Suprapubic skin (tissue), 4 donors: ENCODE measurements at regions not wholly inside any gene's neighbourhood (a gene's known extent, or its start where the extent isn't known, plus 50 kb on each side); places are given as distances from the start of the nearest gene placed in this dataset.

Source experiments
- DNase-seq, 2 donors: peaks; one replicate each; pipeline ENCODE4 v3.0.0-alpha.2; 2019; ENCODE audit warnings: low spot score in 2 of 2
- H3K27ac ChIP-seq: fragments of 200-600 bp; sonication (generic); one replicate; pipeline ENCODE4 v1.5.1; 2019
- H3K27me3 ChIP-seq: fragments of 200-600 bp; sonication (generic); one replicate; pipeline ENCODE4 v1.5.1; 2019
- H3K36me3 ChIP-seq: fragments of 200-600 bp; sonication (generic); one replicate; pipeline ENCODE4 v1.5.1; 2019
- H3K4me1 ChIP-seq: fragments of 200-600 bp; sonication (generic); one replicate; pipeline ENCODE4 v1.5.1; 2019
- H3K4me3 ChIP-seq: fragments of 200-600 bp; sonication (generic); one replicate; pipeline ENCODE4 v1.5.1; 2019; ENCODE audit warnings: mild to moderate bottlenecking
- H3K9me3 ChIP-seq: fragments of 200-600 bp; sonication (generic); one replicate; pipeline ENCODE4 v1.5.1; 2019
- EP300 ChIP-seq: sonication (generic); formaldehyde crosslinking; IDR thresholded peaks from one replicate; pipeline ENCODE4 v1.6.1; 2017; ENCODE audit warnings: antibody characterized with exemption
- POLR2A ChIP-seq, 2 donors: fragments of 450-650 bp; IDR thresholded peaks; one replicate each; pipeline ENCODE4 v1.6.1; 2017; ENCODE audit warnings: antibody characterized with exemption in 2 of 2, mild to moderate bottlenecking in 2 of 2, moderate library complexity in 2 of 2
- POLR2AphosphoS5 ChIP-seq, 3 donors: sonication (generic); formaldehyde crosslinking; IDR thresholded peaks; one replicate each; pipeline ENCODE4 v1.6.1; 2017; ENCODE audit warnings: antibody characterized with exemption in 3 of 3
- WGBS: methylation state at CpG from one replicate; pipeline ENCODE4 v1.1.5; 2018; 5-methylcytosine and 5-hydroxymethylcytosine counted together
- TF ChIP-seq, protein P1 (sequence below), 2 donors: fragments of 200-600 bp in 1 of 2; fragments of 450-650 bp in 1 of 2; sonication (generic) in 1 of 2; IDR thresholded peaks; one replicate each; pipeline ENCODE4 v1.5.1; 2016 to 2019; ENCODE audit warnings: antibody characterized with exemption in 2 of 2, mild to moderate bottlenecking in 1 of 2, moderate library complexity in 1 of 2

GRCh38 chr17:79506150-79506870, 104.5 kb downstream of the RBFOX3 start:
- TF ChIP-seq EP300 (no peak), POLR2A (IDR thresholded peaks at IDR 0.05) (no peak), POLR2AphosphoS5 (IDR thresholded peaks at IDR 0.05) (no peak)
- TF ChIP-seq, protein P1, sequence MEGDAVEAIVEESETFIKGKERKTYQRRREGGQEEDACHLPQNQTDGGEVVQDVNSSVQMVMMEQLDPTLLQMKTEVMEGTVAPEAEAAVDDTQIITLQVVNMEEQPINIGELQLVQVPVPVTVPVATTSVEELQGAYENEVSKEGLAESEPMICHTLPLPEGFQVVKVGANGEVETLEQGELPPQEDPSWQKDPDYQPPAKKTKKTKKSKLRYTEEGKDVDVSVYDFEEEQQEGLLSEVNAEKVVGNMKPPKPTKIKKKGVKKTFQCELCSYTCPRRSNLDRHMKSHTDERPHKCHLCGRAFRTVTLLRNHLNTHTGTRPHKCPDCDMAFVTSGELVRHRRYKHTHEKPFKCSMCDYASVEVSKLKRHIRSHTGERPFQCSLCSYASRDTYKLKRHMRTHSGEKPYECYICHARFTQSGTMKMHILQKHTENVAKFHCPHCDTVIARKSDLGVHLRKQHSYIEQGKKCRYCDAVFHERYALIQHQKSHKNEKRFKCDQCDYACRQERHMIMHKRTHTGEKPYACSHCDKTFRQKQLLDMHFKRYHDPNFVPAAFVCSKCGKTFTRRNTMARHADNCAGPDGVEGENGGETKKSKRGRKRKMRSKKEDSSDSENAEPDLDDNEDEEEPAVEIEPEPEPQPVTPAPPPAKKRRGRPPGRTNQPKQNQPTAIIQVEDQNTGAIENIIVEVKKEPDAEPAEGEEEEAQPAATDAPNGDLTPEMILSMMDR (IDR thresholded peaks at IDR 0.05): no peak
- WGBS: 87% methylated on average over 16 of the region's 24 CpGs

GRCh38 chr17:79505199-79505598, 105.7 kb downstream of the RBFOX3 start:
- DNase-seq: no peak
- TF ChIP-seq EP300 (no peak), POLR2A (IDR thresholded peaks at IDR 0.05) (no peak), POLR2AphosphoS5 (IDR thresholded peaks at IDR 0.05) (no peak)
- TF ChIP-seq, protein P1 (IDR thresholded peaks at IDR 0.05): no peak
- H3K9me3 ChIP-seq: no peaks in the 10 kb centered on the region
- WGBS: 97% methylated on average over 7 of the region's 7 CpGs
- peaks cover 64% of the 10 kb centered on the region for H3K27me3 ChIP-seq
- no peak overlapping the region for H3K4me3 ChIP-seq
- no peaks in the 10 kb centered on the region for H3K36me3 ChIP-seq
- H3K4me1 ChIP-seq: peaks cover 7% of the 10 kb centered on the region
- H3K27ac ChIP-seq: no peak overlapping the region

More at GRCh38 chr17:79506150-79506870, 104.5 kb downstream of the RBFOX3 start:
- no peaks in the 10 kb centered on the region for H3K9me3 ChIP-seq
- no peak overlapping the region for H3K27ac ChIP-seq
- H3K27me3 ChIP-seq: peaks cover 53% of the 10 kb centered on the region
- no peaks in the 10 kb centered on the region for H3K36me3 ChIP-seq
- peaks cover under 1% of the 10 kb centered on the region for H3K4me1 ChIP-seq
- no peak overlapping the region for H3K4me3 ChIP-seq
- no peak for DNase-seq

DNA sequence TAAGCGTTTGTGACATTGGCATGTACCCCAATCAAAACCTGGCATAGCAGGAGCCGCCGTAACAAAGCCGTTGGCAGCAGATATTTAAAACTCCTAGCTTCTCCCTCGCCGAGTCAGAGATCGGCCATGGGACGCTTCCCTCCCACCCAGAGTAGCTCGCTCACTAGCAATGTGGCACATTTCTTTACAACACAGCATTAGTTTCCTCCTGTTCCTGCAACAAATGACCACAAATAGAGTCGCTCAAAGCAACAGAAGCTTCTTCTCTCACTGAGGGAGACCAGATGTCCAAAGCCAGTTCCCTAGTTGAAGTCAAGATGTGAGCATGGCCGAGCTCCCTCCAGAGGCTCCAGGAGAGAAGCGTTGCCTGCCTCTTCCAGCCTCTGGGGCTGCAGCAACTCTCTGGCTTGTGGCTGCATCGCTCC, 106.7 kb downstream of the RBFOX3 start:
- DNase-seq: no peak
- Histone ChIP-seq H3K4me1 (peaks cover 7% of the 10 kb centered on the region), H3K36me3 (no peaks in the 10 kb centered on the region), H3K9me3 (no peaks in the 10 kb centered on the region), H3K27me3 (peaks cover 60% of the 10 kb centered on the region), H3K27ac (no peak overlapping the region), H3K4me3 (no peak overlapping the region)
- TF ChIP-seq POLR2AphosphoS5 (IDR thresholded peaks at IDR 0.05): no peak
- TF ChIP-seq, protein P1 (IDR thresholded peaks at IDR 0.05): no peak
- TF ChIP-seq EP300: no peak
- 66% methylated on average over 9 of the region's 13 CpGs for WGBS

DNA sequence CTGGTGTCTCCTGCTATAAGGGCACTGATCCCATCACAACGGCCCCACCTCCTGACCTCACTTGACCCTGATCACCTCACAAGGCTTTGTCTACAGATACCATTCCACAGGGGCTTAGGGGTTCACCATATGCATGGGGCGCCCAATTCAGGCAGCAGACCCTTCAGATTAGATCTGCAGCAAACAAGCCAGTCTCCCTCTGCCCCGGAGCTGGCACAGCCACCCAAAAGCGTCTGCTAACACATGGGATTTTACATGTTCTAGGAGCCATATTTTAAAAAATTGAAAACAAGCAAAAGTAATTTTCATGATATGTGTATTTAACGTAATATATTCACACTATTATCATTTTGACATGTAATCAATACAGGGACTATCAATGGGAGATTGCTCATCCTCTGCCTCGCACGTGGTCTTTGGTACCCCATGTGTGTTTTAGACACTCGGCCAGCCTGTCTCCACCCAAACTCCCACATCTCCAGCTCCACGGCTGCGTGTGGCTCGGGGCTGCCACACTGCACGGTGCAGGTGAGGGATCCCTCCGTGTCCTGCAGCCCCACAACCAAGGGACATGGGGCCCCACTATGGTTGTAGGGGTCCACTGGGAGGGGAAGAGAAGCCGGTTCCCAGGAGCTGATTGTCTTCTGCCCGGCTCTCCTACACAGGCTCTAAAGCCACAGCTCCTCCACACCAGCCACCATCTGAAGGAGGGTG, 107.6 kb downstream of the RBFOX3 start:
- Histone ChIP-seq H3K4me1 (peaks cover 7% of the 10 kb centered on the region), H3K27ac (no peak overlapping the region), H3K36me3 (no peaks in the 10 kb centered on the region), H3K27me3 (peaks cover 51% of the 10 kb centered on the region), H3K4me3 (no peak overlapping the region), H3K9me3 (no peaks in the 10 kb centered on the region)
- DNase-seq: no peak
- TF ChIP-seq, protein P1 (IDR thresholded peaks at IDR 0.05): no peak
- TF ChIP-seq POLR2AphosphoS5 (IDR thresholded peaks at IDR 0.05) (no peak), EP300 (no peak), POLR2A (IDR thresholded peaks at IDR 0.05) (no peak)
- WGBS: 78% methylated on average over 13 of the region's 15 CpGs

DNA sequence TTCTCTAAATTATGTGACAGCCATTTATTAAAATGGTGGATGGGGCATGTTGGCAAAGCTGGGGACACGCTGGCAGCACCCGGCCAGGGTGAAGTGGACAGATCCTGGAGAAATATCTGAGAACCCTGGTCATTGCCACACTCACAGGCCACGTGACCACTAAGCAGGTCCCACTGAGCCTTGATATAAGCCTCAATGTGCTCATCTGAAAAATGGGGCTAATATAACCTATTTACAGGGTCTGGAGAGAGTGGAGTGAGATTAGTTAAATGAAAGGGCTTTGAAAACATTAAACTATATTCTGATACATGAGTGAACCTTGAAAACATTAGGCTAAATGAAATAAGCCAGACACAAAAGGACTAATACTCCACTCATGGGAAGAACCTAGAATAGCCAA, 108.9 kb downstream of the RBFOX3 start:
- TF ChIP-seq EP300 (no peak), POLR2AphosphoS5 (IDR thresholded peaks at IDR 0.05) (no peak), POLR2A (IDR thresholded peaks at IDR 0.05) (no peak)
- TF ChIP-seq, protein P1 (IDR thresholded peaks at IDR 0.05): no peak
- no peaks in the 10 kb centered on the region for H3K9me3 ChIP-seq
- no peak overlapping the region for H3K4me3 ChIP-seq
- no peak for DNase-seq
- 82% methylated on average over 3 of the region's 3 CpGs for WGBS
- peaks cover 48% of the 10 kb centered on the region for H3K27me3 ChIP-seq
- H3K36me3 ChIP-seq: no peaks in the 10 kb centered on the region
- H3K4me1 ChIP-seq: peaks cover 7% of the 10 kb centered on the region
- H3K27ac ChIP-seq: no peak overlapping the region
